ENCODE measurements at regions not wholly inside any gene's neighbourhood (a gene's known extent, or its start where the extent isn't known, plus 50 kb on each side); places are given as distances from the start of the nearest gene placed in this dataset.

GRCh38 chr4:123522646-123523045 lies 126.1 kb downstream of the SPRY1 start:
- no peaks in the 10 kb centered on the region for H3K27me3 ChIP-seq
- WGBS, 2 donors, result 63 to 68% methylated on average over 3 of the region's 3 CpGs
- H3K4me1 ChIP-seq, result peaks cover 0 to 7% (median 0%) of the 10 kb centered on the region in 3 donors
- H3K9me3 ChIP-seq, result no peaks in the 10 kb centered on the region
- DNase-seq, result no peak
- H3K36me3 ChIP-seq, result no peaks in the 10 kb centered on the region
- intact Hi-C loops (cut with DNase I), result no loop called here
- TF ChIP-seq POLR2A (IDR thresholded peaks at IDR 0.05) (no peak), CTCF (IDR thresholded peaks at IDR 0.05) (no peak)
- H3K27ac ChIP-seq, result no peak overlapping the region
- H3K4me3 ChIP-seq, result no peak overlapping the region

GRCh38 chr4:123524958-123525628 lies 128.5 kb downstream of the SPRY1 start:
- intact Hi-C loops (cut with DNase I), result no loop called here
- Histone ChIP-seq H3K27ac (no peak overlapping the region), H3K27me3 (no peaks in the 10 kb centered on the region), H3K36me3 (no peaks in the 10 kb centered on the region), H3K9me3 (no peaks in the 10 kb centered on the region), H3K4me1 (peaks cover 0 to 25% (median 0%) of the 10 kb centered on the region in 3 donors), H3K4me3 (no peak overlapping the region)
- DNase-seq, result no peak
- no peak for TF ChIP-seq CTCF (IDR thresholded peaks at IDR 0.05)
- no peak for TF ChIP-seq POLR2A (IDR thresholded peaks at IDR 0.05)
- 87 to 91% methylated on average over 5 of the region's 5 CpGs for WGBS, 2 donors

- Histone ChIP-seq H3K4me3 (no peak overlapping the region), H3K4me1 (peaks cover 0 to 25% (median 0%) of the 10 kb centered on the region in 3 donors), H3K27ac (no peak overlapping the region), H3K27me3 (no peaks in the 10 kb centered on the region), H3K9me3 (no peaks in the 10 kb centered on the region), H3K36me3 (no peaks in the 10 kb centered on the region)
- TF ChIP-seq POLR2A (IDR thresholded peaks at IDR 0.05), result no peak
- TF ChIP-seq CTCF (IDR thresholded peaks at IDR 0.05), result no peak
- no peak for DNase-seq
- intact Hi-C loops (cut with DNase I), result no loop called here
- 35 to 56% methylated on average over 2 of the region's 2 CpGs for WGBS, 2 donors
These were observed 129.9 kb downstream of the SPRY1 start for GRCh38 chr4:123526511-123526910.

GRCh38 chr4:123528501-123529277 lies 132.1 kb downstream of the SPRY1 start:
- intact Hi-C loops (cut with DNase I), result no loop called here
- WGBS, 2 donors, result 85 to 87% methylated on average over 3 of the region's 3 CpGs
- no peaks in the 10 kb centered on the region for H3K36me3 ChIP-seq
- peaks cover 0 to 25% (median 0%) of the 10 kb centered on the region in 3 donors for H3K4me1 ChIP-seq
- DNase-seq, result no peak
- no peak overlapping the region for H3K27ac ChIP-seq
- H3K4me3 ChIP-seq, result no peak overlapping the region
- H3K27me3 ChIP-seq, result no peaks in the 10 kb centered on the region
- TF ChIP-seq POLR2A (IDR thresholded peaks at IDR 0.05), result no peak
- no peak for TF ChIP-seq CTCF (IDR thresholded peaks at IDR 0.05)
- no peaks in the 10 kb centered on the region for H3K9me3 ChIP-seq

- Histone ChIP-seq H3K36me3 (no peaks in the 10 kb centered on the region), H3K9me3 (no peaks in the 10 kb centered on the region), H3K27ac (peak overlapping the region in 2 of 4 donors; percentile 3 to 16), H3K4me3 (no peak overlapping the region), H3K27me3 (no peaks in the 10 kb centered on the region), H3K4me1 (peaks cover 0 to 25% (median 0%) of the 10 kb centered on the region in 3 donors)
- intact Hi-C loops (cut with DNase I), result no loop called here
- 49 to 62% methylated on average over 2 of the region's 2 CpGs for WGBS, 2 donors
- DNase-seq, result no peak
- TF ChIP-seq CTCF (IDR thresholded peaks at IDR 0.05) (no peak), POLR2A (IDR thresholded peaks at IDR 0.05) (no peak)
These were observed 132.6 kb downstream of the SPRY1 start for GRCh38 chr4:123529278-123529568.

Data from esophagus squamous epithelium (tissue), 5 donors.